GM23338 (cell line): ENCODE measurements at regions not wholly inside any gene's neighbourhood (a gene's known extent, or its start where the extent isn't known, plus 50 kb on each side); places are given as distances from the start of the nearest gene placed in this dataset.

Experiments used
- CREB1 ChIP-seq: fragments of 250-450 bp; sonication (Bioruptor Pico); IDR thresholded peaks from 2 replicates; pipeline ENCODE4 v1.5.0; 2020; ENCODE audit warnings: low read depth, mild to moderate bottlenecking, moderate library complexity
- CTCF ChIP-seq, 2 experiments: fragments of 200-600 bp in 1 of 2; sonication (generic) in 1 of 2; conservative IDR thresholded peaks; 2 replicates each; pipeline versions ENCODE4 v1.5.1 to v1.6.1; 2016 to 2017; ENCODE audit warnings: antibody characterized with exemption in 2 of 2, low read depth in 2 of 2, mild to moderate bottlenecking in 2 of 2, moderate library complexity in 1 of 2
- EZH2 ChIP-seq: fragments of 200-600 bp; sonication (generic); IDR thresholded peaks from one replicate; pipeline ENCODE4 v1.8.0; 2017; ENCODE audit warnings: antibody characterized with exemption, mild to moderate bottlenecking, low read depth; ENCODE audit not compliant: unreplicated experiment
- EZH2phosphoT487 ChIP-seq: fragments of 200-600 bp; sonication (generic); IDR thresholded peaks from one replicate; pipeline ENCODE4 v1.8.1; 2018; ENCODE audit warnings: antibody characterized with exemption; ENCODE audit not compliant: unreplicated experiment
- JUNB ChIP-seq: IDR thresholded peaks from one replicate; pipeline ENCODE4 v1.6.1; 2016; ENCODE audit warnings: antibody characterized with exemption; ENCODE audit not compliant: unreplicated experiment
- POLR2AphosphoS5 ChIP-seq: IDR thresholded peaks from 2 replicates; pipeline ENCODE4 v1.6.1; 2016; ENCODE audit warnings: antibody characterized with exemption, low read depth
- REST ChIP-seq: IDR thresholded peaks from one replicate; pipeline ENCODE4 v1.6.1; 2018; ENCODE audit warnings: antibody characterized with exemption; ENCODE audit not compliant: unreplicated experiment

DNA sequence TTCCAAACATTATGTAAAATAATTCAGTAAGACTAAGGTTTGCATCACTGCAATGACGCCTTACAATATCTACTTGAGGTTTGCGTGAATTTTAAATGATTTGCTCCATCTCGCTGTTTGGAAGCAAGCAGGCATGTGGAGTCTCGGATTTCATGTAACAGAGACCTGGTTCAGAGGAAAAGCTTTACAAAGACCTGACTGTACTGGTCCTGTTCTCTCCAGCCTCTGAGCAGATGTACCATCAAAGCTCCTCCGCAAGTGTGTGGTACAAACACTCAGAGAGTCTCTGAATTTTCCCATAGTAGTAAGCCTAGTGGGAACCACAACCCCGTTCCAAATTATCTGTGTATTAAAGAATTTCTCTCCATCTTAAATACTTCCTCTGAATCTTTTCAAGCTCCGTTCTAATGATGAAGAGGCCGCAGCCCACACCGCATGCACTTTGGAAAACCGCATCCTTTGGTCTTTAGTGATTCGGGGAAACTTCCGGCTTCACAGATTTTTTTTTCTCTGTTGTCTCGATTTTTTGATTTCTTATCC, 728.1 kb upstream of the SOX11 start:
- no peak for TF ChIP-seq CTCF (conservative IDR thresholded peaks at IDR 0.05; ENCODE audit: low read depth in 2 of 2)
- TF ChIP-seq REST, result no peak
- no peak for TF ChIP-seq EZH2
- no peak for TF ChIP-seq EZH2phosphoT487
- no peak for TF ChIP-seq CREB1 (CRISPR knock-in tag)
- TF ChIP-seq POLR2AphosphoS5, result no peak
- TF ChIP-seq JUNB, result no peak
